HEK293T (cell line): ENCODE measurements at regions not wholly inside any gene's neighbourhood (a gene's known extent, or its start where the extent isn't known, plus 50 kb on each side); places are given as distances from the start of the nearest gene placed in this dataset.
A peak's percentile ranks its signal among the peaks of the same experiment; 100 is the strongest.

ENCODE experiments used
- CTCF ChIA-PET: fragments of 350-600 bp; formaldehyde crosslinking; extraction: SDS; loops from one replicate; lab custom pipeline; 2021; ENCODE audit warnings: antibody characterized with exemption, inconsistent platforms; lab: Yijun Ruan, JAX
- POLR2A ChIA-PET: fragments of 350-600 bp; formaldehyde crosslinking; extraction: SDS; loops from one replicate; lab custom pipeline; 2020; ENCODE audit warnings: antibody characterized with exemption, inconsistent platforms; lab: Yijun Ruan, JAX
- DNase-seq: peaks from one replicate; pipeline ENCODE4 v3.0.0; 2012; ENCODE audit warnings: mixed read lengths; ENCODE audit errors: extremely low spot score
- ARNT ChIP-seq: fragments of 450-650 bp; IDR thresholded peaks from 2 replicates; pipeline ENCODE4 v1.6.1; 2017; ENCODE audit warnings: mild to moderate bottlenecking
- BHLHE40 ChIP-seq: fragments of 450-650 bp; IDR thresholded peaks from 2 replicates; pipeline ENCODE4 v1.6.1; 2016; ENCODE audit warnings: mild to moderate bottlenecking, moderate library complexity, borderline replicate concordance
- CTBP1 ChIP-seq: fragments of 450-650 bp; IDR thresholded peaks from 2 replicates; pipeline ENCODE4 v1.6.1; 2016; ENCODE audit warnings: borderline replicate concordance
- ELF4 ChIP-seq: fragments of 450-650 bp; IDR thresholded peaks from 2 replicates; pipeline ENCODE4 v1.6.1; 2017; ENCODE audit warnings: antibody characterized with exemption
- FOXA1 ChIP-seq: fragments of 450-650 bp; IDR thresholded peaks from 2 replicates; pipeline ENCODE4 v1.6.1; 2016; ENCODE audit warnings: mild to moderate bottlenecking
- FOXK2 ChIP-seq: fragments of 450-650 bp; IDR thresholded peaks from 2 replicates; pipeline ENCODE4 v1.6.1; 2016; ENCODE audit warnings: mild to moderate bottlenecking
- FOXM1 ChIP-seq: fragments of 450-650 bp; IDR thresholded peaks from 2 replicates; pipeline ENCODE4 v1.6.1; 2017; ENCODE audit warnings: mild to moderate bottlenecking, borderline replicate concordance
- HDGF ChIP-seq: fragments of 450-650 bp; IDR thresholded peaks from 2 replicates; pipeline ENCODE4 v1.6.1; 2017; ENCODE audit warnings: antibody characterized with exemption, borderline replicate concordance
- L3MBTL2 ChIP-seq: fragments of 450-650 bp; conservative IDR thresholded peaks from 2 replicates; pipeline ENCODE4 v1.6.1; 2016; ENCODE audit warnings: mild to moderate bottlenecking
- LEF1 ChIP-seq: fragments of 450-650 bp; IDR thresholded peaks from 2 replicates; pipeline ENCODE4 v1.6.1; 2017; ENCODE audit warnings: mild to moderate bottlenecking, borderline replicate concordance
- NFRKB ChIP-seq: fragments of 450-650 bp; IDR thresholded peaks from 2 replicates; pipeline ENCODE4 v1.6.1; 2016; ENCODE audit warnings: mild to moderate bottlenecking, moderate library complexity
- SP1 ChIP-seq: fragments of 450-650 bp; IDR thresholded peaks from 2 replicates; pipeline ENCODE4 v1.6.1; 2017
- SUZ12 ChIP-seq: fragments of 450-650 bp; IDR thresholded peaks from 2 replicates; pipeline ENCODE4 v1.6.1; 2016; ENCODE audit warnings: mild to moderate bottlenecking
- TARDBP ChIP-seq: fragments of 450-650 bp; IDR thresholded peaks from 2 replicates; pipeline ENCODE4 v1.6.1; 2016
- ZNF384 ChIP-seq: fragments of 450-650 bp; IDR thresholded peaks from 2 replicates; pipeline ENCODE4 v1.6.1; 2016
- TF ChIP-seq, protein P1 (sequence below): fragments of 450-650 bp; IDR thresholded peaks from 2 replicates; pipeline ENCODE4 v1.6.1; 2016

DNA sequence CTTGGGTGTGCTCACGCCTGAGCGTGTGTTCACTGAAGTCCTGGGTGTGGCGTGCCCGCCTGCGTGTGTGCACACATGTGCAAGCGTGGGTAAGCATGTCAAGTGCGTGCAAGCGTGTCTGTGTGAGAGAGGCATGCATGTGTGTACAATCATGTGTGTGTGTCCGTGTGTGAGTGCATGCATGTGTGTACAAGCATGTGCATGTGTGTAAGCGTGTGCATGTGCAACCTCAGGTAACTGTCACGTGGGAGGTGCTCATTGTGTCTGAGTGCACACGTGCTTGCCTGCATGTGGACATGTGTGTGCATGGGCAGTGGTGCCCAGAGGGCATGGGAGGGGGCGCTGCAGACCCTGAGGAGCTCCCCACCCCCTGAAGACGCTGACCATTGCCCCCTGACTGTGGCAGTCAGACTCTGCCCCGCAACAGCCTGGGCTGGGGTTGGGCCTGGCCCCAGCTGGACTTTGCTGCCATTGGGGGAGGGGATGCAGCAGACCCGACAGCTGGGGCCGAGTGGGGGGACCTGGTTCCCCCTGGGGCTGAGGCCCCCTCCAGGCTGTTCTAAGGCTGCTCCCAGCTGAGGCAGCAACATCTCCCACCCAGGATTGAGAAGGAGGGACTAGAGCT lies 88.1 kb downstream of the UNCX start:
- TF ChIP-seq CTBP1 = no peak
- TF ChIP-seq L3MBTL2 = no peak
- TF ChIP-seq FOXA1 = no peak
- TF ChIP-seq ELF4 = no peak
- TF ChIP-seq TARDBP = no peak
- ChIA-PET POLR2A (no interaction called here), CTCF (no interaction called here)
- DNase-seq = no peak

DNA sequence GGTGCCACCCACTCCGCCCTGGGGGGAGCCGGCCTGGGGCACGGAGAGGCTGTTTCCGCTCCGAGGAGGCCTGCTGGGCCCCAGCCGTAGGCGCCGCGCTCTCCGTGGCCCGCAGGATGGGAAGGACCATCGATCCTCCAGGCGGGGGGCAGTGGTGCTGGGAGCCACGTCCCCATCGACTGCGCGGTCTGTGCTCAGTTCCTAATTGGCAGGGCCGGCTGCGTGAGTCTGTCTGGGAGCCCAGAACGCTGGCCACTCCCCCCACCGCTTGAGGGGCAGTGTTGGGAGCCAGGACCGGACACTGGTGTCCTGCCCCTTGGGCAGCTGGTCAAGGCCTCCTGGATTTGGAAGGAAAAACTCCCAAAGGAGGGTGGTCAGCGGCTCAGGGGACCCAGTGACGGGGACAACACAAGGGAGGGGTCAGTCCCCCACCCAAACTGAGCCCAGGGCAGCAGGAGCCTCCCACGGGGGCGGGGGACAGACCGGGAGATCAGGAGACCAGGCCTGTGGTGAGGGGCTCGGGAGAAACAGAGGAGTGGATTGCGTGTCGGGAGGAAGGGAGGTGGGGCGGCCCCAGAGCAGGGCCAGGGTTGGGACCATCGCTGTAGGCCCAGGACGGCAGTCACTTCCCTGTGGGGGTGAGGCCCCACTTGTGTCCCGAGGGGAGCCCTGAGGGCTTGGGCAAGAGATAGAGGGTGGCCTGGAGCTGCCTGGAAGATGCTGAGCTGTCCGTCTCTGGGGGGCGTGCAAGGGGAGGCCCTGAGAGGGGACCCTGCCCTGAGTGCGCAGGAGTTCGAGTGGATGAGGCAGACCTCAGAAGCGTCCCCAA lies 89.0 kb downstream of the UNCX start:
- CTCF ChIA-PET = no interaction called here
- POLR2A ChIA-PET = no interaction called here

DNA sequence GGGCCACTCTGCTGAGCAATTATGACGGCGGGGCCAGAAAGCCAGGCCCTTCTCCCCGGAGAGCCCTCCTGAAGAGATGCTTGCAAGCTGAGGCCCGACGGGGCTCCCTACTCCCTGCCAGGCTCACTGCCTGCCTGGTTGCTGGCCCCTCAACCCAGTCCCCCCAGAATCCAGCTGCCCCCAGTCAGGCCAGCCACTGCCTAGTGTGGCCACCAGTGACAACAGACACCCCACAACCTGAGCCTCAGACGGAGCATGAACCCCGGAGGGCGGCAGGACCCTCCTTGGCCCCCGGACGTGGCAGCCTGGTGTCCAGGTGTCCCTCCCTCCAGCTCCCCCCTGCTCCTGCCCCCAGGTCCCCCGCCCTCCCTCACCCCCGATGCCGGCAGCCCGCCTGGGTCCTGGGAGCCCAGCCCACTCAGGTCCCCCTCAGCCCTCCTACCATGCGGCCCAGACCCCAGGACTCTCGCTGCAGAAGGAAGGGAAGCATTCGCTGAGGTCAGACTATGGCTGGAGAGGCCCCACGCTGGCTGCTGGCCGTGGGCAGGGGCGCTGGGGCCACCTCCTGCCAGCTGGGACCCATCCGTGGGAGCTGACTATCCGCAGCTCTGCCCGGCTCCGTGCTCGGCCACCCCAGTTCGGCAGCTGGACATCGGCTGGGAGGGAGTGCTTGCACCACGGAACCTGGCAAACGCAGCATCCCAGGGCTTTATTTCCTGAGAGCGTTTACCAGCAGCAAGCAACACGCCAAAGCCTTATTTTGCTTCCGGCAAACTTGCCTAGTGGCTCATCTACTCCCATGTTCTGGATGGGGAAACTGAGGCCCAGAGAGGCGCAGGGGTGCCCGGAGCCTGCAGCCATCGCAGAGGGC lies 89.8 kb downstream of the UNCX start:
- ChIA-PET CTCF (no interaction called here), POLR2A (no interaction called here)
- no peak for DNase-seq
- TF ChIP-seq CTBP1 (no peak), ELF4 (no peak), SUZ12 (no peak), NFRKB (no peak), TARDBP (no peak), BHLHE40 (no peak)

More for the DNA sequence above, 89.0 kb downstream of the UNCX start:
- no peak for DNase-seq
- TF ChIP-seq FOXM1 = no peak
- no peak for TF ChIP-seq TARDBP
- no peak for TF ChIP-seq ELF4
- TF ChIP-seq FOXK2 = no peak
- no peak for TF ChIP-seq ZNF384
- no peak for TF ChIP-seq BHLHE40
- no peak for TF ChIP-seq L3MBTL2
- TF ChIP-seq, protein P1, sequence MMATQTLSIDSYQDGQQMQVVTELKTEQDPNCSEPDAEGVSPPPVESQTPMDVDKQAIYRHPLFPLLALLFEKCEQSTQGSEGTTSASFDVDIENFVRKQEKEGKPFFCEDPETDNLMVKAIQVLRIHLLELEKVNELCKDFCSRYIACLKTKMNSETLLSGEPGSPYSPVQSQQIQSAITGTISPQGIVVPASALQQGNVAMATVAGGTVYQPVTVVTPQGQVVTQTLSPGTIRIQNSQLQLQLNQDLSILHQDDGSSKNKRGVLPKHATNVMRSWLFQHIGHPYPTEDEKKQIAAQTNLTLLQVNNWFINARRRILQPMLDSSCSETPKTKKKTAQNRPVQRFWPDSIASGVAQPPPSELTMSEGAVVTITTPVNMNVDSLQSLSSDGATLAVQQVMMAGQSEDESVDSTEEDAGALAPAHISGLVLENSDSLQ = no peak
- no peak for TF ChIP-seq CTBP1
- TF ChIP-seq SP1 = no peak
- TF ChIP-seq ARNT = no peak
- TF ChIP-seq LEF1 = no peak
- TF ChIP-seq FOXA1 = no peak
- TF ChIP-seq NFRKB = no peak
- no peak for TF ChIP-seq SUZ12

DNA sequence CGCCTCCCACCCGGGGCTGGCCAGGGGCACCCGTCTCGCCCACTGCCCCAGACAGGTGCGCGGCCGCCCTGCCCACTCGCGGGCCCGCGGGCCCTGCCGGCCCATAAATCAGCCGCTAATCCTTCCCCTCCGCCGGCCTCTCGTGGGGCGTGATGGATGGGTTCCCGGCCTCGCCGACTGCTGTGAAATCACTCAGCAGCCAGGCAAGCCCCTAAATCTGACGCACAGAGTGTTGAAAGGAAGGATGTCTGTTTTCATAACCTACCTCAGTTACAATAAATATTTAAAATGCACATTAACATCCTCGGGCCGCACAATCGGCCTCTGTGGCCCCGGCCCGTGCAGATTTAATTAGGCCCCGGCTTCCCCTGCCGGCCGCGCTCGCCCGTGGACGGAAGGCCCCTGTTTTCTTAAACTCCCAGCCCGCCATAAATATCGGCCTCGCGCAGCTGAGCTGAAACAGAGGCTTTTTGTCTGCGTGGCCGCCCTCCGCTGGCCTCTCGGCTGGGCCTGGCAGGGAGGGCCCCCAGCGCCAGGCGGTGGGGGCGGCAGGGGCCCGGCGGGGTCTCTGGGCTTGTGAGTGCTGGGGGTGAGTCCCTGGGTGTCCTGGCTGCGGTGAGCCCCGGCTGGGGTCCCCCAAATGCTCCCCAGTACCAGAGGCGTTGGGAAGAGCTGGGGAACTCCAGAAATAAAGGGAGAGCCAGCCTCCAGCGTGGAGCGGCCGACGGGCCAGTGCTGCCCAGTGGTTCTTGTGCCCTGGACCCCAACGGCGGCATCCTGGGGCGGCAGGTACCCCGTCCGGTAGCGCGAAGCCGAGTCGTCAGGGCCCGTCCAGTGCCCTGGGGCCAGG lies 90.7 kb downstream of the UNCX start:
- TF ChIP-seq TARDBP (no peak), L3MBTL2 (peak; percentile 27), CTBP1 (peak; percentile 70; the same call in 1 of the 2 replicates), LEF1 (peak; percentile 77; the same call in 1 of the 2 replicates), FOXA1 (no peak), ZNF384 (no peak), SP1 (no peak), HDGF (no peak), NFRKB (no peak), ELF4 (no peak), FOXM1 (no peak)
- TF ChIP-seq, protein P1 = peak; percentile 93
- ChIA-PET POLR2A (no interaction called here), CTCF (no interaction called here)
- peak; percentile 42 for DNase-seq

DNA sequence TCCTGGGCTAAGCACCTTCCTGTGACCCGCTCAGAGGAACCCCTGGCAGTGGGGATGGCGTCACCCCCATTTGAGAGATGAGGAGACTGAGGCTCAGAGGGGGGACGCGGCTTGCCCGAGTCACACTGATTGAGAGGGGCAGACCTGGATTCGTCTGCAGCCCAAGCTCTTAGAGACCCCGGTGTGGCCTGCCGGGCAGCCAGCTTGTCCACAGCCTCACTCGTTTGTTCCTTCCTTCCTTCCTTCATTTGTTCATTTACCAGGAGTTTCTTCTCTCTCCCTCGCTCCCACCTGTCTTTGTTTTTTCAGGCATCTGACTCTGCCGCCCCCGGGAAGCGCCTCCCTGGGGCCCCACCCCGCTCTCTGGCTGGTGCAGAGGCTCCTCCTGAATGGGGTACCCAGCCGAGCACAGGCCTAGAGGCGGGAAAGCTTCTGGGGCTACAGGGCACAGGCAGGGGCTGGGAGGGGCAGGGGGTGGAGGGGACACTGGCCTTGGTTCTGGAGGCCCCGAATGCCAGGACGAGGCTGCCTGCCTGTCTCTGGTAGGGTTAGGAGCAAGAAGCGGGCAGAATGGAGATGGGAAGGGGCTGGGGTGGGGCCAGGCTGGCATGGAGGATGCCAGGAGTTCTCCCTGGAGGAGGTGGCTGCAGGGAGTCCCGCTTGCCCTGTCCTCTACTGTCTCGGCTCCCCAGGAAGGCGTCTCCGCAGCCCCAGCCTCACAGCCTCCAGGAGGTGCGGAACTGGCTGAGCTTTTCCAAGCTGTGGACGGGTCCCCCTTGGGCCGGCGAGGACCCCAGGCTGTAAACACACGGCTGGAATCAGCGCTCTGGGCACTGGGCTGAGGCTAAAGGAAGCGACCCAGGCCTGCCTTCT lies 91.6 kb downstream of the UNCX start:
- ChIA-PET POLR2A (no interaction called here), CTCF (no interaction called here)
- no peak for DNase-seq
- TF ChIP-seq FOXM1 (no peak), L3MBTL2 (no peak), CTBP1 (no peak), BHLHE40 (no peak), ELF4 (no peak), SP1 (no peak), FOXK2 (no peak), HDGF (no peak), TARDBP (no peak), SUZ12 (no peak), NFRKB (no peak), ARNT (no peak), ZNF384 (no peak), LEF1 (no peak), FOXA1 (no peak)
- TF ChIP-seq, protein P1 = no peak
